ENCODE measurements at regions not wholly inside any gene's neighbourhood (a gene's known extent, or its start where the extent isn't known, plus 50 kb on each side); places are given as distances from the start of the nearest gene placed in this dataset.
"Not testable (repeated sequence)": the region's sequence is repeated elsewhere in the genome, so short reads cannot be mapped to it uniquely, and the experiment has no call there.

GRCh38 chr2:208999911-209000310, 423.9 kb upstream of the MAP2 start:
- DNase-seq (ENCODE audit: extremely low spot score), result no peak
- ChIA-PET CTCF (no interaction called here), POLR2A (no interaction called here)
- TF ChIP-seq PKNOX1 (IDR thresholded peaks at IDR 0.05) (no peak), L3MBTL2 (conservative IDR thresholded peaks at IDR 0.05) (no peak), LEF1 (IDR thresholded peaks at IDR 0.05; ENCODE audit: borderline replicate concordance) (no peak), FOXK2 (IDR thresholded peaks at IDR 0.05) (no peak), ZNF384 (IDR thresholded peaks at IDR 0.05) (no peak), SP1 (IDR thresholded peaks at IDR 0.05) (no peak), HDGF (IDR thresholded peaks at IDR 0.05; ENCODE audit: borderline replicate concordance) (no peak)

GRCh38 chr2:209002054-209002453, 421.8 kb upstream of the MAP2 start:
- ChIA-PET CTCF (no interaction called here), POLR2A (no interaction called here)
- DNase-seq (ENCODE audit: extremely low spot score), result no peak
- no peak for TF ChIP-seq ELF4 (IDR thresholded peaks at IDR 0.05)
- TF ChIP-seq PKNOX1 (IDR thresholded peaks at IDR 0.05), result no peak
- no peak for TF ChIP-seq FOXK2 (IDR thresholded peaks at IDR 0.05)
- TF ChIP-seq CTBP1 (IDR thresholded peaks at IDR 0.05; ENCODE audit: borderline replicate concordance), result no peak
- no peak for TF ChIP-seq ZNF384 (IDR thresholded peaks at IDR 0.05)
- no peak for TF ChIP-seq ARNT (IDR thresholded peaks at IDR 0.05)
- no peak for TF ChIP-seq L3MBTL2 (conservative IDR thresholded peaks at IDR 0.05)
- TF ChIP-seq HDGF (IDR thresholded peaks at IDR 0.05; ENCODE audit: borderline replicate concordance), result no peak
- TF ChIP-seq FOXA1 (IDR thresholded peaks at IDR 0.05), result no peak
- no peak for TF ChIP-seq NFRKB (IDR thresholded peaks at IDR 0.05)
- TF ChIP-seq LEF1 (IDR thresholded peaks at IDR 0.05; ENCODE audit: borderline replicate concordance), result no peak
- no peak for TF ChIP-seq FOXM1 (IDR thresholded peaks at IDR 0.05; ENCODE audit: borderline replicate concordance)
- TF ChIP-seq SP1 (IDR thresholded peaks at IDR 0.05), result no peak
- no peak for TF ChIP-seq BHLHE40 (IDR thresholded peaks at IDR 0.05; ENCODE audit: borderline replicate concordance)
- no peak for TF ChIP-seq SUZ12 (IDR thresholded peaks at IDR 0.05)
- no peak for TF ChIP-seq TARDBP (IDR thresholded peaks at IDR 0.05)

- DNase-seq (ENCODE audit: extremely low spot score), result no peak
- TF ChIP-seq FOXM1 (IDR thresholded peaks at IDR 0.05; ENCODE audit: borderline replicate concordance), result no peak
- TF ChIP-seq L3MBTL2 (conservative IDR thresholded peaks at IDR 0.05), result no peak
- no peak for TF ChIP-seq CTBP1 (IDR thresholded peaks at IDR 0.05; ENCODE audit: borderline replicate concordance)
- no peak for TF ChIP-seq LEF1 (IDR thresholded peaks at IDR 0.05; ENCODE audit: borderline replicate concordance)
- TF ChIP-seq FOXA1 (IDR thresholded peaks at IDR 0.05), result no peak
- no peak for TF ChIP-seq HDGF (IDR thresholded peaks at IDR 0.05; ENCODE audit: borderline replicate concordance)
- ChIA-PET CTCF (no interaction called here), POLR2A (no interaction called here)
These were observed 418.5 kb upstream of the MAP2 start for GRCh38 chr2:209005371-209005770.

- DNase-seq (ENCODE audit: extremely low spot score), result no peak
- TF ChIP-seq LEF1 (IDR thresholded peaks at IDR 0.05; ENCODE audit: borderline replicate concordance), result no peak
- ChIA-PET CTCF (no interaction called here), POLR2A (no interaction called here)
These were observed 415.1 kb upstream of the MAP2 start for GRCh38 chr2:209008636-209009287.

GRCh38 chr2:209018633-209019032, 405.2 kb upstream of the MAP2 start:
- POLR2A ChIA-PET; DNase-seq (ENCODE audit: extremely low spot score); CTCF ChIA-PET: not testable (repeated sequence)

GRCh38 chr2:209029249-209029648, 394.6 kb upstream of the MAP2 start:
- DNase-seq (ENCODE audit: extremely low spot score), result no peak
- TF ChIP-seq FOXM1 (IDR thresholded peaks at IDR 0.05; ENCODE audit: borderline replicate concordance) (no peak), LEF1 (IDR thresholded peaks at IDR 0.05; ENCODE audit: borderline replicate concordance) (no peak)
- POLR2A ChIA-PET, result no interaction called here
- CTCF ChIA-PET, result no interaction called here

GRCh38 chr2:209044307-209044706, 379.5 kb upstream of the MAP2 start:
- ChIA-PET POLR2A (no interaction called here), CTCF (no interaction called here)
- TF ChIP-seq ZNF384 (IDR thresholded peaks at IDR 0.05) (no peak), LEF1 (IDR thresholded peaks at IDR 0.05; ENCODE audit: borderline replicate concordance) (no peak), BHLHE40 (IDR thresholded peaks at IDR 0.05; ENCODE audit: borderline replicate concordance) (no peak), FOXA1 (IDR thresholded peaks at IDR 0.05) (no peak), TARDBP (IDR thresholded peaks at IDR 0.05) (no peak)
- DNase-seq (ENCODE audit: extremely low spot score), result no peak

- ChIA-PET CTCF (no interaction called here), POLR2A (no interaction called here)
- no peak for DNase-seq (ENCODE audit: extremely low spot score)
- no peak for TF ChIP-seq ARNT (IDR thresholded peaks at IDR 0.05)
- no peak for TF ChIP-seq SP1 (IDR thresholded peaks at IDR 0.05)
- no peak for TF ChIP-seq ELF4 (IDR thresholded peaks at IDR 0.05)
- no peak for TF ChIP-seq L3MBTL2 (conservative IDR thresholded peaks at IDR 0.05)
- TF ChIP-seq SUZ12 (IDR thresholded peaks at IDR 0.05), result no peak
- TF ChIP-seq BHLHE40 (IDR thresholded peaks at IDR 0.05; ENCODE audit: borderline replicate concordance), result no peak
- TF ChIP-seq FOXA1 (IDR thresholded peaks at IDR 0.05), result no peak
- no peak for TF ChIP-seq ZNF384 (IDR thresholded peaks at IDR 0.05)
- TF ChIP-seq LEF1 (IDR thresholded peaks at IDR 0.05; ENCODE audit: borderline replicate concordance), result no peak
- no peak for TF ChIP-seq NFRKB (IDR thresholded peaks at IDR 0.05)
- no peak for TF ChIP-seq PKNOX1 (IDR thresholded peaks at IDR 0.05)
- no peak for TF ChIP-seq CTBP1 (IDR thresholded peaks at IDR 0.05; ENCODE audit: borderline replicate concordance)
- TF ChIP-seq FOXK2 (IDR thresholded peaks at IDR 0.05), result no peak
- TF ChIP-seq HDGF (IDR thresholded peaks at IDR 0.05; ENCODE audit: borderline replicate concordance), result no peak
- TF ChIP-seq TARDBP (IDR thresholded peaks at IDR 0.05), result no peak
These were observed 377.7 kb upstream of the MAP2 start for GRCh38 chr2:209046163-209046562.
